ENCODE measurements at regions not wholly inside any gene's neighbourhood (a gene's known extent, or its start where the extent isn't known, plus 50 kb on each side); places are given as distances from the start of the nearest gene placed in this dataset.

DNA sequence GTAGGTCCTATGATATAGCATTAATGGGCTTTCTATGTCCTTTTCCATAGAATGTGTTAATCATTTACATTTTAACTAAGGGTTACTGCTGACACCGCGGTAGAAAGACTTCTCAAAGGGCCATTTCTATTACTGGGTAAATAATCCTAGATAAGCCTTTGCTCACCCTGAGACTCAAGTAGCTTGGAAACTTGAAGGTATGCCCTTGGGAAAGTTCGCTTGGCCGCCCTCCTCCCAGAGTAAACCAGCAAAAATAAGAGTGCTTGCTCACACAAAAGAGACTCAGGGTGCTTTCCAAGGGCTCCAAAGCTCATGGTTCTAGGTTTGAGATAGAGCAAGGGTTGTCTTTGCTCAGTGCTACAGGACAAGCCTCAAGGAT, 85.8 kb upstream of the TMPRSS2 start:
- TF ChIP-seq POLR2A (IDR thresholded peaks at IDR 0.05): no peak
- TF ChIP-seq, protein P1, sequence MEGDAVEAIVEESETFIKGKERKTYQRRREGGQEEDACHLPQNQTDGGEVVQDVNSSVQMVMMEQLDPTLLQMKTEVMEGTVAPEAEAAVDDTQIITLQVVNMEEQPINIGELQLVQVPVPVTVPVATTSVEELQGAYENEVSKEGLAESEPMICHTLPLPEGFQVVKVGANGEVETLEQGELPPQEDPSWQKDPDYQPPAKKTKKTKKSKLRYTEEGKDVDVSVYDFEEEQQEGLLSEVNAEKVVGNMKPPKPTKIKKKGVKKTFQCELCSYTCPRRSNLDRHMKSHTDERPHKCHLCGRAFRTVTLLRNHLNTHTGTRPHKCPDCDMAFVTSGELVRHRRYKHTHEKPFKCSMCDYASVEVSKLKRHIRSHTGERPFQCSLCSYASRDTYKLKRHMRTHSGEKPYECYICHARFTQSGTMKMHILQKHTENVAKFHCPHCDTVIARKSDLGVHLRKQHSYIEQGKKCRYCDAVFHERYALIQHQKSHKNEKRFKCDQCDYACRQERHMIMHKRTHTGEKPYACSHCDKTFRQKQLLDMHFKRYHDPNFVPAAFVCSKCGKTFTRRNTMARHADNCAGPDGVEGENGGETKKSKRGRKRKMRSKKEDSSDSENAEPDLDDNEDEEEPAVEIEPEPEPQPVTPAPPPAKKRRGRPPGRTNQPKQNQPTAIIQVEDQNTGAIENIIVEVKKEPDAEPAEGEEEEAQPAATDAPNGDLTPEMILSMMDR (IDR thresholded peaks at IDR 0.05): no peak

Measured in uterus (tissue), 2 donors.